Activated CD4-positive, alpha-beta T cell treated with anti-CD3 and anti-CD28 coated beads for 48 hours (primary cell): ENCODE measurements at regions not wholly inside any gene's neighbourhood (a gene's known extent, or its start where the extent isn't known, plus 50 kb on each side); places are given as distances from the start of the nearest gene placed in this dataset.
"Not testable (repeated sequence)": the region's sequence is repeated elsewhere in the genome, so short reads cannot be mapped to it uniquely, and the experiment has no call there.

Source experiments
- DNase-seq: peaks from one replicate; pipeline ENCODE4 v3.0.0-alpha.2; 2020

- no peak for DNase-seq
Observed at GRCh38 chr9:97773723-97774122, 76.6 kb upstream of the XPA start.

- DNase-seq: no peak
Observed at GRCh38 chr9:97774673-97775072, 77.5 kb upstream of the XPA start.

- DNase-seq: not testable (repeated sequence)
Observed at GRCh38 chr9:97778740-97779139, 74.3 kb upstream of the FOXE1 start.

- no peak for DNase-seq
Observed at GRCh38 chr9:97779608-97780007, 73.4 kb upstream of the FOXE1 start.

- DNase-seq: no peak
Observed at GRCh38 chr9:97781902-97782301, 71.1 kb upstream of the FOXE1 start.

GRCh38 chr9:97786341-97786740, 66.7 kb upstream of the FOXE1 start:
- no peak for DNase-seq

GRCh38 chr9:97787551-97787950, 65.5 kb upstream of the FOXE1 start:
- DNase-seq: no peak

- no peak for DNase-seq
Observed at GRCh38 chr9:97788763-97789663, 64.0 kb upstream of the FOXE1 start.

GRCh38 chr9:97790542-97790941, 62.5 kb upstream of the FOXE1 start:
- DNase-seq: no peak

- DNase-seq: no peak
Observed at GRCh38 chr9:97791542-97791941, 61.5 kb upstream of the FOXE1 start.

- DNase-seq: no peak
Observed at GRCh38 chr9:97793067-97793466, 60.0 kb upstream of the FOXE1 start.

GRCh38 chr9:97794666-97795065, 58.4 kb upstream of the FOXE1 start:
- no peak for DNase-seq

- DNase-seq: not testable (repeated sequence)
Observed at GRCh38 chr9:97796176-97796575, 56.9 kb upstream of the FOXE1 start.

- no peak for DNase-seq
Observed at GRCh38 chr9:97801180-97801579, 51.8 kb upstream of the FOXE1 start.

- no peak for DNase-seq
Observed at GRCh38 chr9:97802276-97802675, 50.8 kb upstream of the FOXE1 start.

- peak; percentile 77 for DNase-seq
Observed at GRCh38 chr9:97803167-97804058, 49.6 kb upstream of the FOXE1 start.
